ENCODE measurements at regions not wholly inside any gene's neighbourhood (a gene's known extent, or its start where the extent isn't known, plus 50 kb on each side); places are given as distances from the start of the nearest gene placed in this dataset.

- Mint-ChIP-seq H3K4me1 (no peaks in the 10 kb centered on the region), H3K4me3 (no peak overlapping the region), H3K27ac (no peak overlapping the region), H3K36me3 (ENCODE audit: low read depth) (no peaks in the 10 kb centered on the region), H3K9me3 (no peaks in the 10 kb centered on the region), H3K27me3 (ENCODE audit: low read depth, poor library complexity) (peaks cover 85% of the 10 kb centered on the region)
- TF ChIP-seq CTCF (IDR thresholded peaks at IDR 0.05) = no peak
- no peak for DNase-seq
Observed at GRCh38 chr22:22076932-22077703, 94.5 kb upstream of the TOP3B start.

GRCh38 chr22:22076361-22076760 lies 93.8 kb upstream of the TOP3B start:
- Mint-ChIP-seq H3K9me3 (no peaks in the 10 kb centered on the region), H3K27me3 (ENCODE audit: low read depth, poor library complexity) (peaks cover 84% of the 10 kb centered on the region), H3K36me3 (ENCODE audit: low read depth) (no peaks in the 10 kb centered on the region), H3K4me3 (no peak overlapping the region), H3K27ac (no peak overlapping the region), H3K4me1 (no peaks in the 10 kb centered on the region)
- TF ChIP-seq CTCF (IDR thresholded peaks at IDR 0.05) = no peak
- no peak for DNase-seq

- DNase-seq = no peak
- TF ChIP-seq CTCF (IDR thresholded peaks at IDR 0.05) = no peak
- Mint-ChIP-seq H3K4me3 (no peak overlapping the region), H3K4me1 (no peaks in the 10 kb centered on the region), H3K27ac (no peak overlapping the region), H3K36me3 (ENCODE audit: low read depth) (no peaks in the 10 kb centered on the region), H3K27me3 (ENCODE audit: low read depth, poor library complexity) (peaks cover 80% of the 10 kb centered on the region), H3K9me3 (no peaks in the 10 kb centered on the region)
Observed at GRCh38 chr22:22075382-22076163, 93.0 kb upstream of the TOP3B start.

- no peak for DNase-seq
- TF ChIP-seq CTCF (IDR thresholded peaks at IDR 0.05) = no peak
- no peak overlapping the region for H3K4me3 Mint-ChIP-seq
- no peaks in the 10 kb centered on the region for H3K36me3 Mint-ChIP-seq (ENCODE audit: low read depth)
- peaks cover 79% of the 10 kb centered on the region for H3K27me3 Mint-ChIP-seq (ENCODE audit: low read depth, poor library complexity)
- H3K27ac Mint-ChIP-seq = no peak overlapping the region
- no peaks in the 10 kb centered on the region for H3K4me1 Mint-ChIP-seq
- no peaks in the 10 kb centered on the region for H3K9me3 Mint-ChIP-seq
Observed at GRCh38 chr22:22074634-22075381, 92.2 kb upstream of the TOP3B start.

GRCh38 chr22:22073769-22074561 lies 91.4 kb upstream of the TOP3B start:
- Mint-ChIP-seq H3K27me3 (ENCODE audit: low read depth, poor library complexity) (peaks cover 80% of the 10 kb centered on the region), H3K36me3 (ENCODE audit: low read depth) (no peaks in the 10 kb centered on the region), H3K27ac (no peak overlapping the region)

More at GRCh38 chr22:22073769-22074561, 91.4 kb upstream of the TOP3B start:
- Mint-ChIP-seq H3K4me1 (no peaks in the 10 kb centered on the region), H3K4me3 (no peak overlapping the region), H3K9me3 (no peaks in the 10 kb centered on the region)
- DNase-seq = no peak
- no peak for TF ChIP-seq CTCF (IDR thresholded peaks at IDR 0.05)
